SK-N-SH treated with all-trans-retinoic acid at 6 μM for 48 hours (cell line): ENCODE measurements at regions not wholly inside any gene's neighbourhood (a gene's known extent, or its start where the extent isn't known, plus 50 kb on each side); places are given as distances from the start of the nearest gene placed in this dataset.

Experiments
- ARNTL ChIP-seq: fragments of 450-650 bp; formaldehyde crosslinking; IDR thresholded peaks from 2 replicates; pipeline ENCODE4 v1.5.0; 2020; ENCODE audit warnings: low read depth, mild to moderate bottlenecking, moderate library complexity, borderline replicate concordance
- CREB5 ChIP-seq: fragments of 250-450 bp; sonication (Bioruptor Pico); IDR thresholded peaks from 2 replicates; pipeline ENCODE4 v1.5.1; 2020; ENCODE audit warnings: low read depth, mild to moderate bottlenecking, moderate library complexity
- CSRNP3 ChIP-seq: fragments of 250-450 bp; sonication (Bioruptor Pico); IDR thresholded peaks from 2 replicates; pipeline ENCODE4 v1.5.1; 2021; ENCODE audit warnings: mild to moderate bottlenecking, moderate library complexity
- ESRRG ChIP-seq: fragments of 250-450 bp; sonication (Bioruptor Pico); IDR thresholded peaks from 2 replicates; pipeline ENCODE4 v1.6.1; 2021; ENCODE audit warnings: mild to moderate bottlenecking
- ISL1 ChIP-seq: fragments of 250-450 bp; sonication (Bioruptor Pico); IDR thresholded peaks from 2 replicates; pipeline ENCODE4 v2.1.2; 2022; ENCODE audit warnings: mild to moderate bottlenecking, moderate library complexity
- PATZ1 ChIP-seq: fragments of 250-450 bp; sonication (Bioruptor Pico); IDR thresholded peaks from 2 replicates; pipeline ENCODE4 v1.8.0; 2020; ENCODE audit warnings: mild to moderate bottlenecking, moderate library complexity, borderline replicate concordance
- TCF4 ChIP-seq: fragments of 250-450 bp; sonication (Bioruptor Pico); IDR thresholded peaks from 2 replicates; pipeline ENCODE4 v1.8.0; 2021; ENCODE audit warnings: mild to moderate bottlenecking, moderate library complexity, borderline replicate concordance
- TSHZ2 ChIP-seq: fragments of 250-450 bp; sonication (Bioruptor Pico); IDR thresholded peaks from 2 replicates; pipeline ENCODE4 v1.5.0; 2020; ENCODE audit warnings: mild to moderate bottlenecking, moderate library complexity
- ZFP30 ChIP-seq: fragments of 450-650 bp; formaldehyde crosslinking; IDR thresholded peaks from 2 replicates; pipeline ENCODE4 v1.5.0; 2022; ENCODE audit warnings: mild to moderate bottlenecking, moderate library complexity
- ZNF565 ChIP-seq: fragments of 450-650 bp; formaldehyde crosslinking; conservative IDR thresholded peaks from 2 replicates; pipeline ENCODE4 v1.5.0; 2020; ENCODE audit warnings: low read depth, mild to moderate bottlenecking, moderate library complexity

DNA sequence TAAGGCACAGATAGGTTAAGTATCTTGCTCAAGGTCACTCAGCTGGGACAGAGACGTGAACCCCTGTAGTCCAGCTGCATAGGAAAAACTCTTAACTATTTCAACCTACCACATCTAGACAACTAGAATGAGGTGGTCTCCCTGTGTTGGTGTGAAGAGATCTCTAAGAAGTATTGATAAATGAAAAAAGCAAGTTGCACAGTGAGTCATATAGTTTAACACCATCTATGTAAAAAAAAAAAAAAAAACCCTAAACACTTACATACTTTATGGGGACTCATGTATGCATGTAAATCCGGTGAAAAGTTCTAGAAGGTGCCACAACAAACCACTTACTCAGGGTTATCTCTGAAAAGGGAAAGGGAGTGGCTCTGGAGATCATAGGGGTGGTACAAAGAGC lies 185.5 kb downstream of the SATB1 start:
- no peak for TF ChIP-seq ZFP30 (CRISPR knock-in tag)
- no peak for TF ChIP-seq PATZ1
- TF ChIP-seq ARNTL: no peak
- no peak for TF ChIP-seq CREB5 (CRISPR knock-in tag)
- TF ChIP-seq TSHZ2 (CRISPR knock-in tag): no peak
- no peak for TF ChIP-seq CSRNP3
- TF ChIP-seq ISL1: no peak
- no peak for TF ChIP-seq ESRRG (CRISPR knock-in tag)
- TF ChIP-seq ZNF565 (CRISPR knock-in tag): no peak
- no peak for TF ChIP-seq TCF4
